ENCODE measurements at regions not wholly inside any gene's neighbourhood (a gene's known extent, or its start where the extent isn't known, plus 50 kb on each side); places are given as distances from the start of the nearest gene placed in this dataset.

DNA sequence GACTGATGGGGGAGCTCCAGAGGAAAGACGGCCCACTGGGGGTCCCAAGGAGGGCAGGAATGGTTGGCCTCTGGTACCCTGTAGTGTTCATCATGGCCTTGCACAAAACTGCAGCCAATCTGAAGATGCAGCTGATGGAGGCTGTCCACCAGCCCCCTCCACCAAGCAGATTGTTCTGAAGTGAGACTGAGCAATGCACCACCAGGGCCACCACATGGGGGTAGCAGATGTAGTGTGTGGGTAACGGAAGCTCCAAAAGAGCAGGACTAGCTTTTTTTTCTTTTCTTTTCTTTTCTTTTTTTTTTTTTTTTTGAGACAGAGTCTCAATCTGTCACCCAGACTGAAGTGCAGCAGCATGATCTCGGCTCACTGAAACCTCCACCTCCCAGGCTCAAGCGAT is 181.0 kb upstream of the MYLIP start:
- 94 to 100% methylated on average over 3 to 4 of the region's 4 CpGs for WGBS, 2 experiments (ENCODE audit: low coverage in 1 of 2, low lambda C conversion rate in 2 of 2, missing lambda C conversion rate in 2 of 2)
- no peak overlapping the region for H2AFZ ChIP-seq
- H3K9ac ChIP-seq, result no peak overlapping the region
- H3K9me3 ChIP-seq (ENCODE audit: low read depth), result no peaks in the 10 kb centered on the region
- peaks cover 16% of the 10 kb centered on the region for H3K4me1 ChIP-seq (ENCODE audit: insufficient read depth)
- H3K27me3 ChIP-seq (replicated peaks; ENCODE audit: insufficient read depth), result no peaks in the 10 kb centered on the region
- H3K36me3 ChIP-seq (ENCODE audit: low read depth), result no peaks in the 10 kb centered on the region
- no peaks in the 10 kb centered on the region for H4K20me1 ChIP-seq (ENCODE audit: insufficient read depth)
- TF ChIP-seq EZH2 (IDR thresholded peaks at IDR 0.05; ENCODE audit: insufficient read depth, poor library complexity, severe bottlenecking) (no peak), EZH2phosphoT487 (IDR thresholded peaks at IDR 0.05; ENCODE audit: insufficient read depth, low read depth) (no peak)
- no peaks in the 10 kb centered on the region for H3K79me2 ChIP-seq (ENCODE audit: insufficient read depth)
- H3K4me2 ChIP-seq (ENCODE audit: unreplicated experiment), result no peak overlapping the region
- no peak overlapping the region for H3K4me3 ChIP-seq
- DNase-seq, result no peak
- in situ Hi-C loops (cut with MboI), result no loop called here
- no peaks in the 10 kb centered on the region for H3K9me2 ChIP-seq (ENCODE audit: insufficient read depth)
- H3K27ac ChIP-seq, result no peak overlapping the region
- H3F3A ChIP-seq (ENCODE audit: insufficient read depth), result no peaks in the 10 kb centered on the region

DNA sequence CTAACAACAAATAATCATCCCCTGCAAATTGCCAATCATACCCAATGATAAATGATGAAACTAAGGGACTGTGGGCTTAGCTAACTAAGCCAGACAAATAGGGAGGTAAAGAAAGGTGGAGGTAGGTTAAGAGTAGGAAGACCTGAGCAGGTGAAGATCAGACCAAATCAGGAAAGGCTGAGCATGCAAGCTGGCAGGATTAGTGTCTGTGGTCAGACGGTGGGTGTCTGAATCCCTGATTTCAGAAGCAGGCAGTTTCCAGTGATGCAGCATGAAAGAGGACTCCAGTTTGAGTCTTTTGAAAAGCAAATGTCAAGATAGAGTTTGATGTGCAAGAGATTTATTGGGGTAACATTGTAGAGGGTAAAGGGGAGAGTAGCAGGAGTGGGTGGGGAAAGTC is 181.4 kb upstream of the MYLIP start:
- Histone ChIP-seq H3K79me2 (ENCODE audit: insufficient read depth) (no peaks in the 10 kb centered on the region), H3K9ac (no peak overlapping the region), H4K20me1 (ENCODE audit: insufficient read depth) (no peaks in the 10 kb centered on the region), H3K4me2 (ENCODE audit: unreplicated experiment) (no peak overlapping the region), H3K4me3 (no peak overlapping the region), H3K4me1 (ENCODE audit: insufficient read depth) (peaks cover 11% of the 10 kb centered on the region), H3K36me3 (ENCODE audit: low read depth) (no peaks in the 10 kb centered on the region), H3K27ac (no peak overlapping the region), H3K9me3 (ENCODE audit: low read depth) (no peaks in the 10 kb centered on the region), H2AFZ (no peak overlapping the region), H3F3A (ENCODE audit: insufficient read depth) (no peaks in the 10 kb centered on the region), H3K9me2 (ENCODE audit: insufficient read depth) (no peaks in the 10 kb centered on the region), H3K27me3 (replicated peaks; ENCODE audit: insufficient read depth) (no peaks in the 10 kb centered on the region)
- TF ChIP-seq EZH2 (IDR thresholded peaks at IDR 0.05; ENCODE audit: insufficient read depth, poor library complexity, severe bottlenecking) (no peak), EZH2phosphoT487 (IDR thresholded peaks at IDR 0.05; ENCODE audit: insufficient read depth, low read depth) (no peak)
- 100% methylated on average over 1 of the region's 1 CpG for WGBS, 2 experiments (ENCODE audit: low coverage in 1 of 2, low lambda C conversion rate in 2 of 2, missing lambda C conversion rate in 2 of 2)
- in situ Hi-C loops (cut with MboI), result no loop called here
- DNase-seq, result no peak

DNA sequence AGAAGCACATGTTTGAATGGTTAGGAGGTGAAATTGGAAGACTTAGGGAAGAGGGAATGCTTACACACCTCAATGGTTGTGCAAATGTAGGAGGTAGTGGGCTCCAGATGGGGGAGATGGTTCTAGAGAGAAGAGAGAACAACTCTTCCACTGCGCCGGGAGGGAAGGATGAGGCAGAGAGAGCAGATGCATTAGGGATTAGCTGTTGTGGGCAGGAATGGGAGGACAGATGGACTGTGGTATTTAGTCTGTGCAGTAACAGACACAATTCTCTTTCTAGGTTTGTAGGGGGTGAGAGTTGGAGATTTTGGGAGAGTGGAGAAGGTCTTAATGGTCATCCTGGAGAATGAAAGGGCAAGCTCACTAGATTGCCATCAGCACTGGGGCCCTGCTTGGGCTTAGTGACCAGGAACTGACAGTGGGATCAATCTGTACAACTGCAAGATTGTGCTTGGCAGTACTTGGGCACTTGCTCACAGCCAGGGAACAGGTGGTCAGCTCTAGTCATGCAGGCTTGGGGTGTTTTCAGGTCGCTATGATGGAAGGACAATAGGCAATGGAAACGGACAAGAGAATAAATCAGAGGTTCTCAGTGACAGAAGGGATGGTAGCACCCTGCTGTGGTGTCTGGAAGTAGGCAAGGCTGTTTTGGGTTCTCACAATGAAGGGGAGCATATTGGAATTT is 182.0 kb upstream of the MYLIP start:
- Histone ChIP-seq H3K4me3 (no peak overlapping the region), H4K20me1 (ENCODE audit: insufficient read depth) (no peaks in the 10 kb centered on the region), H3K79me2 (ENCODE audit: insufficient read depth) (no peaks in the 10 kb centered on the region), H2AFZ (no peak overlapping the region), H3K9ac (no peak overlapping the region), H3F3A (ENCODE audit: insufficient read depth) (no peaks in the 10 kb centered on the region), H3K27me3 (replicated peaks; ENCODE audit: insufficient read depth) (no peaks in the 10 kb centered on the region), H3K27ac (no peak overlapping the region), H3K4me1 (ENCODE audit: insufficient read depth) (peaks cover 7% of the 10 kb centered on the region; the same call in 1 of the 2 replicates), H3K36me3 (ENCODE audit: low read depth) (no peaks in the 10 kb centered on the region), H3K9me3 (ENCODE audit: low read depth) (no peaks in the 10 kb centered on the region), H3K9me2 (ENCODE audit: insufficient read depth) (no peaks in the 10 kb centered on the region), H3K4me2 (ENCODE audit: unreplicated experiment) (no peak overlapping the region)
- no peak for TF ChIP-seq EZH2phosphoT487 (IDR thresholded peaks at IDR 0.05; ENCODE audit: insufficient read depth, low read depth)
- no peak for TF ChIP-seq EZH2 (IDR thresholded peaks at IDR 0.05; ENCODE audit: insufficient read depth, poor library complexity, severe bottlenecking)
- no peak for DNase-seq
- in situ Hi-C loops (cut with MboI), result no loop called here
- WGBS, 2 experiments (ENCODE audit: low coverage in 1 of 2, low lambda C conversion rate in 2 of 2, missing lambda C conversion rate in 2 of 2), result 92 to 97% methylated on average over 4 of the region's 4 CpGs

DNA sequence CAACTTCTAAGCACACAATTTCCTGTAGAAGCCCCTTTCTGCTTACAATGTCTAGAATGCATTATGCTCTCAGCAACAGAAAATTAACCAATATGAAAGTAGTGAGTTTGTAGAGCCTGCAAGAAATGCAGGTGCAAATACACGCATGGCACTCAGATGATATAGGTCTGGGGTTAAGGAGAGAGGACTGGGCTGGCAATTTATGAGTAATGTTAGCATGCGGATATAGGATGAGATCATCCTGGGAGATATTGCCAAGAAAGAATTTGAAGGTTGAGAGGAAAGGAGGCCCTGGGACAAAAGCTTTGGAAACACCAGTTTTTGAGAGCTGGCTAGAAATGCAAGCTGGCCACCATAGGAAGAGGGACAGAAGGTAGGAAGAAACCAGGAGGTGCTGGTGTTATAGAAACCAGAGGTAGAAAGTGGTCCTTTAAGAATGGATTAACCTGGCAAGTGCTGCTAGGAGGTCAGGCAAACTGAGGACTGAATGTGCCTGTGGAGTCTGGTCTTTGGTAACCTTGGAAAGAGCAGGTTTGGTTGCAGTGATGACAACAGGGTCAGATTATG is 183.2 kb upstream of the MYLIP start:
- H2AFZ ChIP-seq, result no peak overlapping the region
- H3K9me3 ChIP-seq (ENCODE audit: low read depth), result no peaks in the 10 kb centered on the region
- H3K79me2 ChIP-seq (ENCODE audit: insufficient read depth), result no peaks in the 10 kb centered on the region
- no peak overlapping the region for H3K4me3 ChIP-seq
- H3K27ac ChIP-seq, result no peak overlapping the region
- TF ChIP-seq EZH2phosphoT487 (IDR thresholded peaks at IDR 0.05; ENCODE audit: insufficient read depth, low read depth) (no peak), EZH2 (IDR thresholded peaks at IDR 0.05; ENCODE audit: insufficient read depth, poor library complexity, severe bottlenecking) (no peak)
- in situ Hi-C loops (cut with MboI), result no loop called here
- H3K9me2 ChIP-seq (ENCODE audit: insufficient read depth), result no peaks in the 10 kb centered on the region
- no peaks in the 10 kb centered on the region for H3K36me3 ChIP-seq (ENCODE audit: low read depth)
- 25 to 27% methylated on average over 2 of the region's 2 CpGs for WGBS, 2 experiments (ENCODE audit: low coverage in 1 of 2, low lambda C conversion rate in 2 of 2, missing lambda C conversion rate in 2 of 2)
- peak; percentile 73 for DNase-seq
- H3F3A ChIP-seq (ENCODE audit: insufficient read depth), result no peaks in the 10 kb centered on the region
- no peak overlapping the region for H3K4me2 ChIP-seq (ENCODE audit: unreplicated experiment)
- peaks cover 7% of the 10 kb centered on the region; the same call in 1 of the 2 replicates for H3K4me1 ChIP-seq (ENCODE audit: insufficient read depth)
- H4K20me1 ChIP-seq (ENCODE audit: insufficient read depth), result no peaks in the 10 kb centered on the region
- no peak overlapping the region for H3K9ac ChIP-seq
- H3K27me3 ChIP-seq (replicated peaks; ENCODE audit: insufficient read depth), result no peaks in the 10 kb centered on the region

All from GM23248 (cell line).